ENCODE measurements at regions not wholly inside any gene's neighbourhood (a gene's known extent, or its start where the extent isn't known, plus 50 kb on each side); places are given as distances from the start of the nearest gene placed in this dataset.

- CTCF ChIA-PET, result no interaction called here
- POLR2A ChIA-PET, result no interaction called here
Observed at GRCh38 chr1:79817031-79817560, 810.6 kb upstream of the ADGRL4 start.

- ChIA-PET POLR2A (no interaction called here), CTCF (no interaction called here)
Observed at GRCh38 chr1:79815115-79815514, 808.6 kb upstream of the ADGRL4 start.

- POLR2A ChIA-PET, result no interaction called here
- CTCF ChIA-PET, result no interaction called here
Observed at GRCh38 chr1:79811173-79811572, 804.6 kb upstream of the ADGRL4 start.

- ChIA-PET POLR2A (no interaction called here), CTCF (interaction anchor here (0.6 kb wide), 1 partner anchor 137 kb away, joined by 3 read pairs; no protein-coding TSS in a partner anchor)
Observed at GRCh38 chr1:79808816-79809475, 802.4 kb upstream of the ADGRL4 start.

- CTCF ChIA-PET, result no interaction called here
- POLR2A ChIA-PET, result no interaction called here
Observed at GRCh38 chr1:79807816-79808215, 801.3 kb upstream of the ADGRL4 start.

GRCh38 chr1:79797487-79797886 is 791.0 kb upstream of the ADGRL4 start:
- CTCF ChIA-PET, result no interaction called here

GRCh38 chr1:79796434-79796833 is 789.9 kb upstream of the ADGRL4 start:
- ChIA-PET CTCF (no interaction called here), POLR2A (no interaction called here)

More at GRCh38 chr1:79797487-79797886, 791.0 kb upstream of the ADGRL4 start:
- POLR2A ChIA-PET, result no interaction called here

- ChIA-PET CTCF (no interaction called here), POLR2A (no interaction called here)
Observed at GRCh38 chr1:79792219-79792930, 785.8 kb upstream of the ADGRL4 start.

GRCh38 chr1:79791488-79792218 is 785.1 kb upstream of the ADGRL4 start:
- ChIA-PET CTCF (no interaction called here), POLR2A (no interaction called here)

- ChIA-PET POLR2A (no interaction called here), CTCF (no interaction called here)
Observed at GRCh38 chr1:79790950-79791349, 784.4 kb upstream of the ADGRL4 start.

- CTCF ChIA-PET, result interaction anchor here (0.7 kb wide), 1 partner anchor 17 kb away, joined by 4 read pairs; no protein-coding TSS in a partner anchor
- POLR2A ChIA-PET, result no interaction called here
Observed at GRCh38 chr1:79787631-79788030, 781.1 kb upstream of the ADGRL4 start.

- CTCF ChIA-PET, result no interaction called here
- POLR2A ChIA-PET, result no interaction called here
Observed at GRCh38 chr1:79785964-79786363, 779.4 kb upstream of the ADGRL4 start.

GRCh38 chr1:79785561-79785960 is 779.0 kb upstream of the ADGRL4 start:
- POLR2A ChIA-PET, result no interaction called here
- CTCF ChIA-PET, result no interaction called here

GRCh38 chr1:79781261-79781660 is 774.7 kb upstream of the ADGRL4 start:
- ChIA-PET POLR2A (no interaction called here), CTCF (no interaction called here)

GRCh38 chr1:79777481-79778219 is 771.1 kb upstream of the ADGRL4 start:
- ChIA-PET POLR2A (no interaction called here), CTCF (no interaction called here)

- ChIA-PET POLR2A (no interaction called here), CTCF (no interaction called here)
Observed at GRCh38 chr1:79775402-79775801, 768.9 kb upstream of the ADGRL4 start.

- POLR2A ChIA-PET, result no interaction called here
- CTCF ChIA-PET, result no interaction called here
Observed at GRCh38 chr1:79773385-79773784, 766.9 kb upstream of the ADGRL4 start.

- ChIA-PET CTCF (no interaction called here), POLR2A (no interaction called here)
Observed at GRCh38 chr1:79762461-79762860, 755.9 kb upstream of the ADGRL4 start.

- ChIA-PET CTCF (no interaction called here), POLR2A (no interaction called here)
Observed at GRCh38 chr1:79760531-79760930, 754.0 kb upstream of the ADGRL4 start.

GRCh38 chr1:79749607-79750006 is 743.1 kb upstream of the ADGRL4 start:
- POLR2A ChIA-PET, result no interaction called here
- CTCF ChIA-PET, result no interaction called here
